T-helper 2 cell treated with Interferon-gamma antibody and Interleukin-4, amounts not matched to agents 5 μg/mL and 100 μg/mL, for 36 hours (primary cell): ENCODE measurements at regions not wholly inside any gene's neighbourhood (a gene's known extent, or its start where the extent isn't known, plus 50 kb on each side); places are given as distances from the start of the nearest gene placed in this dataset.
A peak's percentile ranks its signal among the peaks of the same experiment; 100 is the strongest.

Experiments used
- DNase-seq: peaks from one replicate; pipeline ENCODE4 v3.0.0; 2021; ENCODE audit warnings: low spot score
- H3K27ac Mint-ChIP-seq: one replicate; pipeline ENCODE4 v1.8.0; 2021; ENCODE audit warnings: mild to moderate bottlenecking, mixed read lengths
- H3K27me3 Mint-ChIP-seq: one replicate; pipeline ENCODE4 v1.8.0; 2021; ENCODE audit warnings: low read depth, mixed read lengths
- H3K36me3 Mint-ChIP-seq: one replicate; pipeline ENCODE4 v1.8.0; 2021; ENCODE audit warnings: low read depth, mixed read lengths
- H3K4me1 Mint-ChIP-seq: one replicate; pipeline ENCODE4 v1.8.0; 2021; ENCODE audit warnings: low read depth, mixed read lengths
- H3K4me3 Mint-ChIP-seq: one replicate; pipeline ENCODE4 v1.8.0; 2022; ENCODE audit warnings: mild to moderate bottlenecking, moderate library complexity, mixed read lengths
- H3K9me3 Mint-ChIP-seq: one replicate; pipeline ENCODE4 v1.8.0; 2021; ENCODE audit warnings: mixed read lengths

DNA sequence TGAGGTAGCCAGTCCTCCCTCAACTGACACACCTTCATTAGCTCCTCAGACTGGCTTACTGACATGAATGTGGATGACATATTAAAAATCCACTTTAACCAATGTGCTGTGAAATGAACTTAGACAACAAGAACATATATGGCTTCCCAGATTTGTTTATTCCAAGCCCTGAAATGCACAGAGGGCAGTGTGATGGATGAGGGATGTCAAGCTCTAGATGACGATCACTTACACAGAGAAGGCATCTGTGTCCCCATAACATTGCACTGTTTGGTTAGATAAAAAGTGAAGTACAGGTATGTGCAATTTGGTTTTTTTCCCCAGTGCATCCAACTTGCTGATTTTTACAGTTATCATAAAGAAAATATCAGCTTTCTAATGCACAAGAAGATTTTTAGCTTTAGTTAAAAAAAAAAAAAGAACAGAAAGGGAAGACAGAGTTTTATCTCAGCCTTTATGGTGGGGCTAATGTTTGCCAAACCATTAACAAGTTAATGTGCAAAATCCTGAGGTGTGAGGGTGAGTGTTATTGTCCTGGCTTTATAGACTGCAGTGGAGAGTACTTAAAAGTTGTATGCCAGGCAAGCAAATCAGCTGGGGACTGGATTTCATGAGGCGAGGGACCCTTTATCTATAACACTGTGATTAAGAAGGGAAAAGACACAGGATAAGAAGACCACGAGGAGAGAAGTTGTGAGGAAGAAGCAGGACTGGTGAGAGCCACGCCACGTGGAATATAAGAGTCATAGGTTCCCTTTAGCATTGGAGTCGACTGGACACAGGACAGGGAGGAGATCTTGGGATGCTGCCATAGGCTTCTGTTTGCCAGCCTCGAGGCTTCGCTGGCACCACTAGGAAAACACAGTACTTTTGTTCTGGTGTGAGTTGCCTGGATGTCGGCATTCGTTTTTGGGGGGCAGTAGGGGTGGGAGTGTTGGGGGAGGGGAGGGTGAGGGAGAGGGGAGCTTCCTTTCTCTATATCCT is 90.0 kb upstream of the BACH2 start:
- Mint-ChIP-seq H3K36me3 (no peaks in the 10 kb centered on the region), H3K4me1 (peaks cover 41% of the 10 kb centered on the region), H3K27me3 (peaks cover 2% of the 10 kb centered on the region), H3K4me3 (no peak overlapping the region), H3K9me3 (no peaks in the 10 kb centered on the region), H3K27ac (no peak overlapping the region)
- no peak for DNase-seq

DNA sequence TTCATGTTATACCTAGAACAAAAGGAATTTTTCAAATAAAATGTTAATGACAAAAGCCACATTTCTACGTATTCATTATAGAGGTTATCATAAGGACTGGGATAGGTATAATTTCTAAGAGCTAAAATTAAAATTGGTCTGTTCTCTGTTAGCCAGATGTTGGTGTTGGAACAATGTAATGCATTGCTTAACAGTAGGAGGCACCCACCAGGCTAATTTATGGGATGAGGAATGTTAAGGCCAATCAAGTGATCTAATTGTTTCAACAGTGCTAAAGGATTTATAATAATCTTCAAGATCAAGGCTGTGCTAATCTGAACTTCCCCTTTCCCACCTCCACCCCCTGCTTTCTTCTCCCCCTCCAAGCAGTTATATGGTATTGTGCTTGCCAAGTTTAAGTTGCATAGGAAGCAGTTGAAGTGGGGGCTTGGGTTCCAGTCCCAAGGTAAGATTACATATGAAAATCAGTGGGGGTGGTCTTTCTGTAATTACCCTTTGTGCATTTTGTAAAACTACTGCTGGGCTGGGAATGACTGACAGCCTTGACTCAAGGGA is 89.2 kb upstream of the BACH2 start:
- Mint-ChIP-seq H3K9me3 (no peaks in the 10 kb centered on the region), H3K36me3 (no peaks in the 10 kb centered on the region), H3K27ac (no peak overlapping the region), H3K4me1 (peaks cover 43% of the 10 kb centered on the region), H3K27me3 (peaks cover 2% of the 10 kb centered on the region), H3K4me3 (no peak overlapping the region)
- no peak for DNase-seq

DNA sequence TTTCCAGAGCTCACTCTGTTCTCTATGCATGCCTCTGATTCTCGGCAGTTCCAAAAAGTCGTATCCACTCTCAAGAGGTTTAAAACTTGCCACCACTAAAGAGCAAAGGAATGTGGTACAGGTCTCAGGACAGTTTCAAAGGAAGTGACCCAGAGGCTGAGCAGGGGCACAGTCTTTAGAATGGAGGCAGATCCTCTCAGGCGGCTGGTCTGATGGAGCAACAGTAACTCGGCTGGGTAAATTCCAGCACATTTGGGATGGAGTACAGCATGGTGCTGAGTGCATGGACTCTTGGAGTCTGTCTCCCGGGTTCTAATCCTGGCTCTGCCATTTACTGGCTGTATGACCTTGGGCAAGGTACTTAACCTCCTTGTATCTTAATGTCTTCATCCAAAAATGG is 88.1 kb upstream of the BACH2 start:
- peaks cover 2% of the 10 kb centered on the region for H3K27me3 Mint-ChIP-seq
- H3K36me3 Mint-ChIP-seq: no peaks in the 10 kb centered on the region
- no peaks in the 10 kb centered on the region for H3K9me3 Mint-ChIP-seq
- H3K27ac Mint-ChIP-seq: no peak overlapping the region
- no peak overlapping the region for H3K4me3 Mint-ChIP-seq
- no peak for DNase-seq
- peaks cover 43% of the 10 kb centered on the region for H3K4me1 Mint-ChIP-seq

DNA sequence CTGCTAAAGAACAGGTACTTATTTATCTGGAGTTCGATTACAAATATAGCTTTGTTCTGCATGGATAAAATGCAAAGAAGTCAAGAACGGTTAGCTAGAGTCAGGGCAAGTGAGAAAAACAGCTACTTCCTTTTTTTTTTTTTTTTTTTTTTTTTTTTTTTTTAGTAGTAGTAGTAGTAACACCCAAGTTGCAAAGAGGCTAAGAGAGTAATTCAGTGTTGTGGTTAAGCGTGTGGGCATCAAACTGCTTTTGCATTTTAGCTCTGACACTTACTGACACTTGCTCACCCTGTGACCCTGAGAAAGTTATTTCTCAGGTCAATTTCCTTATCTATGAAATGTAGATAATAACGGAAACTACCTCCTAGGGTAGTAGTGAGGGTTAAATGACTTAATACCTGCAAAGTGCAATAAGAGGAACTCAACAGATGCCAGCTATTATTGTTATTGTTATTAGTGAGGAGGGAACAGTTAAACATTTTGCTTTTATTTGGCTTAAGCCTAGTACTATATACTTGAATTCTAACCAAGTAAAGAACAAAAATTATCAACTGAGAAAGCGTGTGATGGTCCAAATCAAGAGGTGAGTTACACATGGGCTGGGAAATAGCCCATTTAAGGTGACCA is 86.7 kb upstream of the BACH2 start:
- Mint-ChIP-seq H3K4me3 (peak overlapping the region; percentile 41), H3K4me1 (peaks cover 32% of the 10 kb centered on the region), H3K36me3 (no peaks in the 10 kb centered on the region), H3K27ac (peak overlapping the region; percentile 70), H3K9me3 (no peaks in the 10 kb centered on the region), H3K27me3 (peaks cover 2% of the 10 kb centered on the region)
- DNase-seq: peak; percentile 58

DNA sequence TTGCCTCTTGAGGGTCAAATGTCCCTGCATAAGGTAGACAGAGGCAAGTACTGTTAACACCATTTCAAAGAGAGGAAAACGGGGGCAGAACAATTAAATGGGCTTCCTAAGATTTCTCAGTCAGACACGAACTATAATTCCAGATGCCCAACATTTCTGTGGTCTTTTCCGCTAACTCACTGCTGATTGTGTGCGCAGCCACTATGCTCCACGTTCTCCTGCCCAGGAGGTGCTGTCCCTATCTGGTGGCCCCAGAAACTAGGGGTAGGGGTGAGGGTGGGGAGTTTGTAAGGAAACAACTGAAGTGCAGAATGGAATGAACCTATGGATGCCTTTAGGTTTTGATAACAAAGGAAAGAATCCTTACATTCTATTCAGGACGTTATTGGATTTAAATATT is 86.1 kb upstream of the BACH2 start:
- H3K9me3 Mint-ChIP-seq: no peaks in the 10 kb centered on the region
- H3K4me1 Mint-ChIP-seq: peaks cover 26% of the 10 kb centered on the region
- H3K4me3 Mint-ChIP-seq: no peak overlapping the region
- H3K36me3 Mint-ChIP-seq: no peaks in the 10 kb centered on the region
- no peak for DNase-seq
- no peak overlapping the region for H3K27ac Mint-ChIP-seq
- peaks cover 2% of the 10 kb centered on the region for H3K27me3 Mint-ChIP-seq

DNA sequence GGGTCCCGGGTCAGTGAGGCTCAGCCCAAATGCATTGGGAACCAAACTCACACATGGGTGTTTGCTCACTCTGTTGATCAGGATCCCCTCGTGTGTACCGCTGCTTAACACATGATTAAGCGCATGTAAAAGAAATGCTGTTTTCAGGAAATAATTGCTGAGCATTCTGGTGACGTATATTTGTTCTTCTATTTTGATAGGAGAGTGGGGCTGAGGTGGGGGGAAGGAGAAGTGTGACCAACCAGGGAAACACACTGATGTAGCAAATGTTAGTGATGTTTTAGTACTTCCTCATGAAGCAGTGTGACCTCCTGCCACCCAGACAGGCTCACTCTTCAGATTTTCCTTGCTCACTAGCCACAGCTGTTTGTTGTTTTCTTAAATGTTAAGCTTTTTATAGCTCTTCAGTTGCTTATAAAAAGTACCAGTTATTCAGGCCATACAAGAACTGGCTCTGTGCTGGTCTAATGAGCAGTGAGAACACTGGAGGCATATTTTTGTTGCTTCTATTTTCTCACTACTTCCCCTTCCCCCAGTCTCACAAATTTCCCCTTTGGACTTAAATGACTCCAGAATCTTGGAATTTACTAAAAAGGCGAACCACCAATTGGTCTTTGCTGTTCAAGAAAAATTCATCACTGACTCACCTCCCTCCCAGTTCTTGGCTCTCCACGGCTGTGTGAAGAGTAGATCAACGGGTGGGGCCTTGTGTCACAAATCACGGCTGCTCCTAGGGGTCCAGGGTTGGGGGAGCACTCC is 79.2 kb upstream of the BACH2 start:
- no peak overlapping the region for H3K4me3 Mint-ChIP-seq
- H3K4me1 Mint-ChIP-seq: peaks cover 3% of the 10 kb centered on the region
- DNase-seq: no peak
- H3K36me3 Mint-ChIP-seq: no peaks in the 10 kb centered on the region
- H3K9me3 Mint-ChIP-seq: no peaks in the 10 kb centered on the region
- no peak overlapping the region for H3K27ac Mint-ChIP-seq
- no peaks in the 10 kb centered on the region for H3K27me3 Mint-ChIP-seq

DNA sequence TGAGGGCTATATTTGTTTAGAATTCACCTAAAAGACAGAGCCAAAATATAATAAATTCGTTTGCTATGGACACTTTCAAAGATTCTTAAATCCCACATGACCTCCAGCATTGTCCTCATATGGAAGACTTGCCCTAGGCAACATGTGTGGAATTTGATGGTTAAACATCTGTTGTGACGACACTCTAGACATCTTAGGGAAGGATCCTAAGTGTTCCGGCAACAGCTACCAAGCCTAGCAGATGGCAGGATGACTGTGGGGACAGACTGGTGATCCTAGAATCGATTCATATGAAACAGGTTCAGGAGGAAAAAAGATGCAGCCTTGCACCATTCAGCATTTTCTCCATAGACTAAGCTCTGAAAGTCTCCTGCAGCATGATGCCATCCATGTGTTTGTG is 77.6 kb upstream of the BACH2 start:
- no peak overlapping the region for H3K27ac Mint-ChIP-seq

DNA sequence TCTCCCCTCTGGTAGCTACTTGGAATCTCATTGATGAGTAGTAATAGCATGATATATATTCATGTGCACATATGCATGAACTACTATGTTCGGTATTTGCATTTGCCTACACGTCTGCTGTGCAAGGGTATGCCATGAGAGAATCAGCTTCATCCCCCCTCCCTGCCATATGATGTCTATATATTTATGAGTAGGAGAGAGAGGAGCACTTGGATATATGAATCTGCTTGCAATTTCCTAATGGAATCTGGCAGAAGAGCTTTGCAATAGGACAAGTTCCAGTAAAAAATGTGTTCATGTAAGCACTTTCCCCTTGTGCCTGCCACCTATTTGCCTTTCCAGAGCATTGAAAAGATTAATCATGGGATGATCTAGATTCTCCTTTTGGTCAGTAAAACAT is 76.2 kb upstream of the BACH2 start:
- Mint-ChIP-seq H3K36me3 (peaks cover under 1% of the 10 kb centered on the region), H3K27me3 (no peaks in the 10 kb centered on the region), H3K27ac (no peak overlapping the region), H3K4me1 (peaks cover 26% of the 10 kb centered on the region), H3K4me3 (no peak overlapping the region), H3K9me3 (peaks cover 2% of the 10 kb centered on the region)
- no peak for DNase-seq

More for the DNA sequence above, 77.6 kb upstream of the BACH2 start:
- H3K4me3 Mint-ChIP-seq: no peak overlapping the region
- DNase-seq: no peak
- no peaks in the 10 kb centered on the region for H3K36me3 Mint-ChIP-seq
- peaks cover 18% of the 10 kb centered on the region for H3K4me1 Mint-ChIP-seq
- H3K27me3 Mint-ChIP-seq: no peaks in the 10 kb centered on the region
- H3K9me3 Mint-ChIP-seq: no peaks in the 10 kb centered on the region

DNA sequence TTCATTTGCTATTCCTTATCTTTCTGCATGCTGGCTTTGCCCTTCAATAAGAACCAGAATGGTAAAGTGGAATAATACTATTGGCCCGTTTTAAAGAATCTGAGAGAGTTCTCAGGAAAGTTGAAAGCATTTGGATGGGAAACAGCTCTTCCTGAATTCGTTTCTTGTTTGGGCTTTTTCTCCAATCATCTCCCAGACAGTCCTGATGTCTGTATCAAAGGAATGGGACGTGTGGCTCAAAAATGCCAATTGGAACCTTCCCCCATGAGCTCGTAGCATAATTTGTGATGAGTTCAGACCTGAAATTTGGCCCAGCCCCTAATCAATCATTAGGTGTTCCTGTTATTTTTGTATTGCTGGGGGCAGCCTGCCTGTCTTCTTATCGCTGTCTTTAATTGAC is 75.8 kb upstream of the BACH2 start:
- no peak overlapping the region for H3K4me3 Mint-ChIP-seq
- H3K36me3 Mint-ChIP-seq: peaks cover 3% of the 10 kb centered on the region
- no peak overlapping the region for H3K27ac Mint-ChIP-seq
- H3K9me3 Mint-ChIP-seq: peaks cover 5% of the 10 kb centered on the region
- H3K4me1 Mint-ChIP-seq: peaks cover 29% of the 10 kb centered on the region
- H3K27me3 Mint-ChIP-seq: no peaks in the 10 kb centered on the region
- no peak for DNase-seq

DNA sequence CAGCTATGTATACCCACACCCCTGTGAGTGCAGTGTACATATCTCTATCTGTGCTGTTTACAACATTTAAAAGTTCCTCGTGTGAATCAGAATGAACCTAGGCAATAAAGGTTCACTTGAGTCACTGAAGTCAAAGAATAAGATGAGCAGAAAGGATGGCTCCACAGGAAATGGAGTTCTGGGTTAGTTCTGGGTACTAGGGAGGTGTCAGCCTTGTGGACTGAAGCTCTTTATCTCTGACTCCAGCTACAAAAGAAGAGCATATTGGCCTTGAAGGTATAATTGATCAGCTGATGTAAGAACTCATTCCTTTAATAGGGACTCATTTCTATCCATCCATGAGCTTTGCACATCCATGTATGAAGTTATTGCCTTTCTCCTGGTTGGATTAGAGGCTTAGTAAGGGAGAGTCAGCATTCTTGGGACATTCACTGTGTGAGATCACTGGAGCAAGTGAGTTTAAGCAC is 73.9 kb upstream of the BACH2 start:
- Mint-ChIP-seq H3K27ac (peak overlapping the region; percentile 17), H3K9me3 (peaks cover 5% of the 10 kb centered on the region)

DNA sequence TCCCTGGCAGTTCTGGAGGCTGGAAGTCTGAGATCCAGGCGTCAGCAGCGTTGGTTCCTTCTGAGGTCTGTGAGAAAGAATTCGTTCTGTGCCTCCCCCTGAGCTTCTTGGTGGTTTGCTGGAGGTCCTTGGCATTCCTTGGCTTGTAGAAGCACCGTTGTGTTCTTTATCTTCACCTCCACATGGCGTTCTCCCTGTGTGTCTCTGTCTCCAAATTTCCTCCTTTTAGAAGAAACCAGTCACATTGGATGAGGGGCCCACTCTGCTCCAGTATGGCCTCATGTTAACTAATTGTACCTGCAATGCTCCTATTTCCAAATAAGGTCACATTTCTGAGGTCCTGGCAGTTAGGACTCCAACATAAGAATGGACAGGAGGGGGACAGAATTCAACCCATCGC is 73.0 kb upstream of the BACH2 start:
- Mint-ChIP-seq H3K27ac (no peak overlapping the region), H3K36me3 (peaks cover 3% of the 10 kb centered on the region), H3K9me3 (peaks cover 5% of the 10 kb centered on the region), H3K4me1 (peaks cover 29% of the 10 kb centered on the region), H3K27me3 (peaks cover 2% of the 10 kb centered on the region), H3K4me3 (no peak overlapping the region)
- DNase-seq: no peak

More for the DNA sequence above, 73.9 kb upstream of the BACH2 start:
- Mint-ChIP-seq H3K27me3 (peaks cover 2% of the 10 kb centered on the region), H3K4me3 (no peak overlapping the region), H3K36me3 (peaks cover 3% of the 10 kb centered on the region), H3K4me1 (peaks cover 29% of the 10 kb centered on the region)
- no peak for DNase-seq

DNA sequence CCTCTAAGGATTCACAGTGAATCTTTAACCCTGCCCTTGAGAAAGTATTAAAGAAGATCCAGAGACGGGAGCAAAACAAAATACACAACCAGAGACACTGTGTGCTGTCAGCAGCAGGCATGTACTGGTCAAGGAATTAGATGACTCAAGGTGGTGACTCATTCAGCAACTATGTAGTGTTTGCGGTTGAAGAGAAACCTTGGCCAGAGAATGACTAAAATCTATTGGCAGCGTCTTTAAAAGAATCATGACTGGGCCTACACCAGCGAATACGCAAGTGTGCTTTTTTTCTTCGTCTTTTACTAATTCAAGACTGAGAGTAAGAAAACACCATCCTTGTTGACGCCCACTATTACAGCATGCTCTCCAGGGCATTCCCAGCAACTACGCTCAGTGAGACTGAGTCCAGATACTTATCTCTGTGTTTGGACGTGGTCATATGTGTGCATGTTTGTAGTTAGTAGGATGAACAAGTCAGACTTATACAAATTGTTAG is 72.4 kb upstream of the BACH2 start:
- H3K27ac Mint-ChIP-seq: peak overlapping the region; percentile 35
- peaks cover 2% of the 10 kb centered on the region for H3K27me3 Mint-ChIP-seq
- peak overlapping the region; percentile 27 for H3K4me3 Mint-ChIP-seq
- peaks cover 5% of the 10 kb centered on the region for H3K9me3 Mint-ChIP-seq
- DNase-seq: peak; percentile 72
- H3K4me1 Mint-ChIP-seq: peaks cover 29% of the 10 kb centered on the region
- H3K36me3 Mint-ChIP-seq: peaks cover 3% of the 10 kb centered on the region

DNA sequence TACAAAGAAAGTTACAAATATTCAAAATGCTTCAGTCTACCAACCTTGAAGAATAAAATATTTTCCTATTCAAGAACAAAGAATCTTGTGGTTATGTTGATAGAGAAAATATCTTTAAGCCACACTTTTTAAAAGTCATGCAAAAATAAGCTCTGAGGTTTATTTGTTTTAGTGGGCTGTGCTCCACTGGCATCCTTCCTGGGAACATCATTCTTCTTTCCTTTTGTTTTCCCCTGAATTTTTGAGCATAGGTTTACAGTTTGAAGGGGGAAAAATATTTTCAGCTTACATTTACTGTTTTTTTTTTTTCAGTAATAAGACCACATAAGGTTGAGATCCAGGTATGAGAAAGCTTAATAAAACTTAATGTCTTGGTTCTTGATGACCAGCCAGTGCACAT is 72.0 kb upstream of the BACH2 start:
- peaks cover 3% of the 10 kb centered on the region for H3K36me3 Mint-ChIP-seq
- H3K4me3 Mint-ChIP-seq: peak overlapping the region; percentile 27
- DNase-seq: no peak
- H3K4me1 Mint-ChIP-seq: peaks cover 29% of the 10 kb centered on the region
- peaks cover 4% of the 10 kb centered on the region for H3K27me3 Mint-ChIP-seq
- H3K27ac Mint-ChIP-seq: peak overlapping the region; percentile 35
- peaks cover 5% of the 10 kb centered on the region for H3K9me3 Mint-ChIP-seq
